ENCODE measurements at regions not wholly inside any gene's neighbourhood (a gene's known extent, or its start where the extent isn't known, plus 50 kb on each side); places are given as distances from the start of the nearest gene placed in this dataset.
A peak's percentile ranks its signal among the peaks of the same experiment; 100 is the strongest.

GRCh38 chr4:26136615-26137014, 184.2 kb upstream of the RBPJ start:
- no peak for DNase-seq (ENCODE audit: low read depth in 3 of 3, low spot score in 1 of 3)

- no peak for DNase-seq (ENCODE audit: low read depth in 3 of 3, low spot score in 1 of 3)
Observed at GRCh38 chr4:26137288-26137687, 183.5 kb upstream of the RBPJ start.

- DNase-seq (ENCODE audit: low read depth in 3 of 3, low spot score in 1 of 3), result no peak
Observed at GRCh38 chr4:26139310-26139924, 181.4 kb upstream of the RBPJ start.

GRCh38 chr4:26140150-26140898, 180.5 kb upstream of the RBPJ start:
- DNase-seq (ENCODE audit: low read depth in 3 of 3, low spot score in 1 of 3), result no peak

GRCh38 chr4:26141051-26141721, 179.6 kb upstream of the RBPJ start:
- no peak for DNase-seq (ENCODE audit: low read depth in 3 of 3, low spot score in 1 of 3)

- no peak for DNase-seq (ENCODE audit: low read depth in 3 of 3, low spot score in 1 of 3)
Observed at GRCh38 chr4:26141911-26142638, 178.7 kb upstream of the RBPJ start.

GRCh38 chr4:26144526-26145155, 176.2 kb upstream of the RBPJ start:
- DNase-seq (ENCODE audit: low read depth in 3 of 3, low spot score in 1 of 3), result no peak

- DNase-seq (ENCODE audit: low read depth in 3 of 3, low spot score in 1 of 3), result no peak
Observed at GRCh38 chr4:26145212-26145611, 175.6 kb upstream of the RBPJ start.

GRCh38 chr4:26148927-26149326, 171.9 kb upstream of the RBPJ start:
- DNase-seq (ENCODE audit: low read depth in 3 of 3, low spot score in 1 of 3), result no peak

GRCh38 chr4:26150948-26151347, 169.9 kb upstream of the RBPJ start:
- peak in 1 of 3 donors; percentile 15 for DNase-seq (ENCODE audit: low read depth in 3 of 3, low spot score in 1 of 3)

- DNase-seq (ENCODE audit: low read depth in 3 of 3, low spot score in 1 of 3), result no peak
Observed at GRCh38 chr4:26151615-26152014, 169.2 kb upstream of the RBPJ start.

- DNase-seq (ENCODE audit: low read depth in 3 of 3, low spot score in 1 of 3), result no peak
Observed at GRCh38 chr4:26152056-26152455, 168.8 kb upstream of the RBPJ start.

- no peak for DNase-seq (ENCODE audit: low read depth in 3 of 3, low spot score in 1 of 3)
Observed at GRCh38 chr4:26157541-26157940, 163.3 kb upstream of the RBPJ start.

- DNase-seq (ENCODE audit: low read depth in 3 of 3, low spot score in 1 of 3), result no peak
Observed at GRCh38 chr4:26160591-26160990, 160.2 kb upstream of the RBPJ start.

- DNase-seq (ENCODE audit: low read depth in 3 of 3, low spot score in 1 of 3), result no peak
Observed at GRCh38 chr4:26161030-26161824, 159.6 kb upstream of the RBPJ start.

GRCh38 chr4:26162101-26162500, 158.7 kb upstream of the RBPJ start:
- no peak for DNase-seq (ENCODE audit: low read depth in 3 of 3, low spot score in 1 of 3)

- DNase-seq (ENCODE audit: low read depth in 3 of 3, low spot score in 1 of 3), result no peak
Observed at GRCh38 chr4:26163425-26164362, 157.1 kb upstream of the RBPJ start.

GRCh38 chr4:26171501-26171900, 149.3 kb upstream of the RBPJ start:
- no peak for DNase-seq (ENCODE audit: low read depth in 3 of 3, low spot score in 1 of 3)

GRCh38 chr4:26171941-26172340, 148.9 kb upstream of the RBPJ start:
- DNase-seq (ENCODE audit: low read depth in 3 of 3, low spot score in 1 of 3), result no peak
